Transverse colon (tissue), 4 donors: ENCODE measurements at regions not wholly inside any gene's neighbourhood (a gene's known extent, or its start where the extent isn't known, plus 50 kb on each side); places are given as distances from the start of the nearest gene placed in this dataset.

Experiments used
- CTCF ChIP-seq, 5 experiments: fragments of 200-600 bp in 3 of 5; fragments of 450-650 bp in 2 of 5; sonication (generic) in 3 of 5; IDR thresholded peaks; 1 replicate in 2 of 5; 2 replicates in 3 of 5; pipeline ENCODE4 v1.5.1; 2016 to 2017; ENCODE audit warnings: antibody characterized with exemption in 5 of 5, inconsistent platforms in 3 of 5, mild to moderate bottlenecking in 2 of 5, moderate library complexity in 1 of 5
- EP300 ChIP-seq: sonication (generic); formaldehyde crosslinking; IDR thresholded peaks from one replicate; pipeline ENCODE4 v1.6.1; 2017; ENCODE audit warnings: antibody characterized with exemption, low read depth
- POLR2A ChIP-seq: fragments of 450-650 bp; IDR thresholded peaks from one replicate; pipeline ENCODE4 v1.6.1; 2016; ENCODE audit warnings: antibody characterized with exemption, mild to moderate bottlenecking, moderate library complexity
- POLR2AphosphoS5 ChIP-seq, 3 donors: sonication (generic); formaldehyde crosslinking; IDR thresholded peaks; one replicate each; pipeline ENCODE4 v1.6.1; 2016; ENCODE audit warnings: antibody characterized with exemption in 3 of 3

- TF ChIP-seq EP300, result no peak
- TF ChIP-seq CTCF (IDR thresholded peaks at IDR 0.05), result no peak
- no peak for TF ChIP-seq POLR2A
- no peak for TF ChIP-seq POLR2AphosphoS5 (IDR thresholded peaks at IDR 0.05)
Measured at GRCh38 chr1:177611402-177611801, 358.5 kb downstream of the SEC16B start.
